Uterus (tissue), 3 donors: ENCODE measurements at regions not wholly inside any gene's neighbourhood (a gene's known extent, or its start where the extent isn't known, plus 50 kb on each side); places are given as distances from the start of the nearest gene placed in this dataset.

ENCODE experiments used
- DNase-seq, 2 donors: peaks; one replicate each; pipeline ENCODE4 v3.0.0-alpha.2; 2019 to 2020
- H3K27ac ChIP-seq, 2 donors: fragments of 200-600 bp; sonication (generic); 1 replicate in 1 of 2; 2 replicates in 1 of 2; pipeline ENCODE4 v1.5.1; 2016 to 2018
- H3K27me3 ChIP-seq, 2 donors: fragments of 200-600 bp; sonication (generic); one replicate each; pipeline ENCODE4 v1.5.1; 2018 to 2019; ENCODE audit warnings: control low read depth in 1 of 2
- H3K36me3 ChIP-seq, 2 donors: fragments of 200-600 bp; sonication (generic); one replicate each; pipeline ENCODE4 v1.5.1; 2019; ENCODE audit warnings: control low read depth in 1 of 2
- H3K4me1 ChIP-seq, 2 donors: fragments of 200-600 bp; sonication (generic); one replicate each; pipeline ENCODE4 v1.5.1; 2018 to 2019; ENCODE audit warnings: control low read depth in 1 of 2
- H3K4me3 ChIP-seq, 2 donors: fragments of 200-600 bp; sonication (generic); 1 replicate in 1 of 2; 2 replicates in 1 of 2; pipeline ENCODE4 v1.5.1; 2018 to 2019; ENCODE audit warnings: mild to moderate bottlenecking in 1 of 2
- H3K9me3 ChIP-seq, 2 donors: fragments of 200-600 bp; sonication (generic); one replicate each; pipeline ENCODE4 v1.5.1; 2019; ENCODE audit warnings: control low read depth in 1 of 2
- CTCF ChIP-seq, 4 experiments: fragments of 200-600 bp in 2 of 4; fragments of 450-650 bp in 2 of 4; sonication (generic) in 2 of 4; IDR thresholded peaks; one replicate each; pipeline ENCODE4 v1.5.1; 2016 to 2019; ENCODE audit warnings: antibody characterized with exemption in 4 of 4, mild to moderate bottlenecking in 2 of 4, moderate library complexity in 1 of 4
- POLR2A ChIP-seq, 2 donors: fragments of 450-650 bp; IDR thresholded peaks; one replicate each; pipeline ENCODE4 v1.6.1; 2016; ENCODE audit warnings: antibody characterized with exemption in 2 of 2, mild to moderate bottlenecking in 1 of 2, moderate library complexity in 1 of 2
- intact Hi-C: fragments of 100-400 bp; cut with DNase I; formaldehyde crosslinking; loops from one replicate; pipeline ENCODE4 v1.15.1; 2023; ENCODE audit warnings: low total_unique reads
- donor health status: DM: yes; HTN: yes; CAD: no.

- TF ChIP-seq CTCF (IDR thresholded peaks at IDR 0.05) (no peak), POLR2A (IDR thresholded peaks at IDR 0.05) (no peak)
- H3K9me3 ChIP-seq, result no peaks in the 10 kb centered on the region
- H3K4me1 ChIP-seq, result no peaks in the 10 kb centered on the region
- no peak overlapping the region for H3K27ac ChIP-seq
- intact Hi-C loops, result no loop called here
- no peaks in the 10 kb centered on the region for H3K27me3 ChIP-seq
- no peak overlapping the region for H3K4me3 ChIP-seq
- H3K36me3 ChIP-seq, result no peaks in the 10 kb centered on the region
- no peak for DNase-seq
These were observed 170.7 kb upstream of the PLPP4 start for GRCh38 chr10:120286280-120286679.

- no peak for TF ChIP-seq CTCF (IDR thresholded peaks at IDR 0.05)
- no peak for TF ChIP-seq POLR2A (IDR thresholded peaks at IDR 0.05)
- Histone ChIP-seq H3K27ac (no peak overlapping the region), H3K36me3 (no peaks in the 10 kb centered on the region), H3K27me3 (no peaks in the 10 kb centered on the region), H3K4me3 (no peak overlapping the region), H3K4me1 (no peaks in the 10 kb centered on the region), H3K9me3 (no peaks in the 10 kb centered on the region)
- intact Hi-C loops, result no loop called here
- DNase-seq, result no peak
These were observed 156.5 kb upstream of the PLPP4 start for GRCh38 chr10:120300513-120300912.

- H3K4me1 ChIP-seq, result no peaks in the 10 kb centered on the region
- H3K9me3 ChIP-seq, result no peaks in the 10 kb centered on the region
- H3K4me3 ChIP-seq, result no peak overlapping the region
- intact Hi-C loops, result no loop called here
- no peak overlapping the region for H3K27ac ChIP-seq
- no peak for TF ChIP-seq POLR2A (IDR thresholded peaks at IDR 0.05)
- TF ChIP-seq CTCF (IDR thresholded peaks at IDR 0.05), result no peak
- no peaks in the 10 kb centered on the region for H3K36me3 ChIP-seq
- DNase-seq, result no peak
- no peaks in the 10 kb centered on the region for H3K27me3 ChIP-seq
These were observed 148.4 kb upstream of the PLPP4 start for GRCh38 chr10:120308589-120308988.

- Histone ChIP-seq H3K4me1 (no peaks in the 10 kb centered on the region), H3K27ac (no peak overlapping the region), H3K9me3 (no peaks in the 10 kb centered on the region), H3K36me3 (no peaks in the 10 kb centered on the region), H3K27me3 (no peaks in the 10 kb centered on the region), H3K4me3 (no peak overlapping the region)
- DNase-seq, result no peak
- TF ChIP-seq POLR2A (IDR thresholded peaks at IDR 0.05), result no peak
- no peak for TF ChIP-seq CTCF (IDR thresholded peaks at IDR 0.05)
- intact Hi-C loops, result no loop called here
These were observed 143.3 kb upstream of the PLPP4 start for GRCh38 chr10:120313715-120314114.

GRCh38 chr10:120314442-120314841, 142.6 kb upstream of the PLPP4 start:
- Histone ChIP-seq H3K4me1 (no peaks in the 10 kb centered on the region), H3K27ac (no peak overlapping the region), H3K36me3 (no peaks in the 10 kb centered on the region), H3K9me3 (no peaks in the 10 kb centered on the region), H3K27me3 (no peaks in the 10 kb centered on the region), H3K4me3 (no peak overlapping the region)
- no peak for TF ChIP-seq CTCF (IDR thresholded peaks at IDR 0.05)
- no peak for TF ChIP-seq POLR2A (IDR thresholded peaks at IDR 0.05)
- intact Hi-C loops, result no loop called here
- no peak for DNase-seq
